ENCODE measurements at regions not wholly inside any gene's neighbourhood (a gene's known extent, or its start where the extent isn't known, plus 50 kb on each side); places are given as distances from the start of the nearest gene placed in this dataset.

- Mint-ChIP-seq H3K27ac (ENCODE audit: unreplicated experiment) (no peak overlapping the region), H3K36me3 (ENCODE audit: insufficient read depth, unreplicated experiment) (no peaks in the 10 kb centered on the region), H3K4me3 (ENCODE audit: unreplicated experiment) (peak overlapping the region; percentile 55), H3K27me3 (ENCODE audit: insufficient read depth, unreplicated experiment) (peaks cover 21% of the 10 kb centered on the region), H3K9me3 (ENCODE audit: unreplicated experiment) (no peaks in the 10 kb centered on the region), H3K4me1 (ENCODE audit: low read depth, unreplicated experiment) (no peaks in the 10 kb centered on the region)
- no TSS peak for BruUV-seq (replicated peaks)
- peak; percentile 48 to 69 for DNase-seq
- intact Hi-C loops (cut with micrococcal nuclease; ENCODE audit: unreplicated experiment), result loop anchor here (1.0 to 10.0 kb wide), 4 partner anchors 184 to 511 kb away; no protein-coding TSS in a partner anchor
- Histone ChIP-seq H3K9me3 (no peaks in the 10 kb centered on the region), H3K27me3 (replicated peaks; ENCODE audit: control insufficient read depth, insufficient read depth, low read length) (no peaks in the 10 kb centered on the region; the same call in 1 of the 2 replicates), H3K4me1 (no peaks in the 10 kb centered on the region), H3K36me3 (ENCODE audit: control insufficient read depth, insufficient read depth, low read length) (no peaks in the 10 kb centered on the region), H3K4me3 (ENCODE audit: low read depth, low read length) (peak overlapping the region; percentile 31)
- TF ChIP-seq CTCF (IDR thresholded peaks at IDR 0.05; ENCODE audit: insufficient read depth in 1 of 2, low read depth in 1 of 2, low read length in 1 of 2, severe bottlenecking in 1 of 2, unreplicated experiment in 1 of 2), result peak; percentile 72 to 82
- ChIA-PET POLR2A (no interaction called here), CTCF (interaction anchor here (0.5 to 2.1 kb wide), 7 partner anchors 20 to 526 kb away, joined by 3 to 6 read pairs (median 3); no protein-coding TSS in a partner anchor)
These were observed 369.1 kb downstream of the MTX2 start for GRCh38 chr2:176638167-176639015.

GRCh38 chr2:176639016-176639343 is 369.7 kb downstream of the MTX2 start:
- no peaks in the 10 kb centered on the region; the same call in 1 of the 2 replicates for H3K27me3 ChIP-seq (replicated peaks; ENCODE audit: control insufficient read depth, insufficient read depth, low read length)

GRCh38 chr2:176639671-176640070 is 370.4 kb downstream of the MTX2 start:
- Histone ChIP-seq H3K4me3 (ENCODE audit: low read depth, low read length) (no peak overlapping the region), H3K9me3 (no peaks in the 10 kb centered on the region), H3K36me3 (ENCODE audit: control insufficient read depth, insufficient read depth, low read length) (no peaks in the 10 kb centered on the region), H3K27me3 (replicated peaks; ENCODE audit: control insufficient read depth, insufficient read depth, low read length) (no peaks in the 10 kb centered on the region; the same call in 1 of the 2 replicates), H3K4me1 (no peaks in the 10 kb centered on the region)
- Mint-ChIP-seq H3K36me3 (ENCODE audit: insufficient read depth, unreplicated experiment) (no peaks in the 10 kb centered on the region), H3K4me3 (ENCODE audit: unreplicated experiment) (no peak overlapping the region), H3K9me3 (ENCODE audit: unreplicated experiment) (no peaks in the 10 kb centered on the region), H3K27me3 (ENCODE audit: insufficient read depth, unreplicated experiment) (peaks cover 32% of the 10 kb centered on the region), H3K4me1 (ENCODE audit: low read depth, unreplicated experiment) (no peaks in the 10 kb centered on the region), H3K27ac (ENCODE audit: unreplicated experiment) (no peak overlapping the region)
- DNase-seq, result no peak
- BruUV-seq (replicated peaks), result no TSS peak
- TF ChIP-seq CTCF (IDR thresholded peaks at IDR 0.05; ENCODE audit: insufficient read depth in 1 of 2, low read depth in 1 of 2, low read length in 1 of 2, severe bottlenecking in 1 of 2, unreplicated experiment in 1 of 2), result no peak
- POLR2A ChIA-PET, result no interaction called here
- intact Hi-C loops (cut with micrococcal nuclease; ENCODE audit: unreplicated experiment), result loop anchor here (10.0 kb wide), 3 partner anchors 185 to 505 kb away; no protein-coding TSS in a partner anchor
- CTCF ChIA-PET, result no interaction called here

More at GRCh38 chr2:176639016-176639343, 369.7 kb downstream of the MTX2 start:
- H3K27ac Mint-ChIP-seq (ENCODE audit: unreplicated experiment), result no peak overlapping the region
- Histone ChIP-seq H3K4me1 (no peaks in the 10 kb centered on the region), H3K9me3 (no peaks in the 10 kb centered on the region), H3K4me3 (ENCODE audit: low read depth, low read length) (no peak overlapping the region), H3K36me3 (ENCODE audit: control insufficient read depth, insufficient read depth, low read length) (no peaks in the 10 kb centered on the region)
- no peak for TF ChIP-seq CTCF (IDR thresholded peaks at IDR 0.05; ENCODE audit: insufficient read depth in 1 of 2, low read depth in 1 of 2, low read length in 1 of 2, severe bottlenecking in 1 of 2, unreplicated experiment in 1 of 2)
- no peak for DNase-seq
- intact Hi-C loops (cut with micrococcal nuclease; ENCODE audit: unreplicated experiment), result loop anchor here (10.0 kb wide), 3 partner anchors 184 to 506 kb away; no protein-coding TSS in a partner anchor
- no peaks in the 10 kb centered on the region for H3K9me3 Mint-ChIP-seq (ENCODE audit: unreplicated experiment)
- ChIA-PET POLR2A (no interaction called here), CTCF (no interaction called here)
- peaks cover 27% of the 10 kb centered on the region for H3K27me3 Mint-ChIP-seq (ENCODE audit: insufficient read depth, unreplicated experiment)
- no peaks in the 10 kb centered on the region for H3K4me1 Mint-ChIP-seq (ENCODE audit: low read depth, unreplicated experiment)
- BruUV-seq (replicated peaks), result no TSS peak
- no peak overlapping the region for H3K4me3 Mint-ChIP-seq (ENCODE audit: unreplicated experiment)
- H3K36me3 Mint-ChIP-seq (ENCODE audit: insufficient read depth, unreplicated experiment), result no peaks in the 10 kb centered on the region

All from Caco-2 (cell line).